ENCODE measurements at regions not wholly inside any gene's neighbourhood (a gene's known extent, or its start where the extent isn't known, plus 50 kb on each side); places are given as distances from the start of the nearest gene placed in this dataset.

GRCh38 chr7:17147409-17147808 lies 151.0 kb upstream of the AHR start:
- TF ChIP-seq, protein P1, sequence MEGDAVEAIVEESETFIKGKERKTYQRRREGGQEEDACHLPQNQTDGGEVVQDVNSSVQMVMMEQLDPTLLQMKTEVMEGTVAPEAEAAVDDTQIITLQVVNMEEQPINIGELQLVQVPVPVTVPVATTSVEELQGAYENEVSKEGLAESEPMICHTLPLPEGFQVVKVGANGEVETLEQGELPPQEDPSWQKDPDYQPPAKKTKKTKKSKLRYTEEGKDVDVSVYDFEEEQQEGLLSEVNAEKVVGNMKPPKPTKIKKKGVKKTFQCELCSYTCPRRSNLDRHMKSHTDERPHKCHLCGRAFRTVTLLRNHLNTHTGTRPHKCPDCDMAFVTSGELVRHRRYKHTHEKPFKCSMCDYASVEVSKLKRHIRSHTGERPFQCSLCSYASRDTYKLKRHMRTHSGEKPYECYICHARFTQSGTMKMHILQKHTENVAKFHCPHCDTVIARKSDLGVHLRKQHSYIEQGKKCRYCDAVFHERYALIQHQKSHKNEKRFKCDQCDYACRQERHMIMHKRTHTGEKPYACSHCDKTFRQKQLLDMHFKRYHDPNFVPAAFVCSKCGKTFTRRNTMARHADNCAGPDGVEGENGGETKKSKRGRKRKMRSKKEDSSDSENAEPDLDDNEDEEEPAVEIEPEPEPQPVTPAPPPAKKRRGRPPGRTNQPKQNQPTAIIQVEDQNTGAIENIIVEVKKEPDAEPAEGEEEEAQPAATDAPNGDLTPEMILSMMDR (IDR thresholded peaks at IDR 0.05; ENCODE audit: insufficient read depth, low read length, poor library complexity, severe bottlenecking): no peak
- TF ChIP-seq EZH2phosphoT487 (conservative IDR thresholded peaks at IDR 0.05; ENCODE audit: low read length): no peak
